ENCODE measurements at regions not wholly inside any gene's neighbourhood (a gene's known extent, or its start where the extent isn't known, plus 50 kb on each side); places are given as distances from the start of the nearest gene placed in this dataset.

DNA sequence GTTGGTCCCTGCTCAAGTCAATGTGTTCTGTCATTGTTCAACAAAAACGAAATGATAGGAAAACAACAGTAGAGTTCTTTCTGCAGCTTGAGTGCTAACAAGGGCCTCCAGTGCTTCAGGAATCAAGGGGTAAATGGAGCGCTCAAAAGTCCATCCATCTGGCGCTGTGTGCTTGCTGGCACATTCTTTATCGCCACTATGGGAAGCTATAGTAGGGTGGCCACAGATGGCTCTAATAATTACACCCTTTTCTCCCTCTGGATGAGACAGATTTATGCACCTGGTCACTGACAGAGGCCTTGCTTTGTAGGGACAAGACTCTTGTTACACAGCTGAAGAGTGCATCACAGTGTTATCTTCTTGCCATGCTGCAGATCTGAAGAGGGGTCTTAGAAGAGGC, 136.0 kb downstream of the GDAP2 start:
- TF ChIP-seq ZNF274 (IDR thresholded peaks at IDR 0.05; ENCODE audit: low read depth, low read length) (no peak), YY1 (IDR thresholded peaks at IDR 0.05; ENCODE audit: insufficient read depth, insufficient read length) (no peak), SUZ12 (IDR thresholded peaks at IDR 0.05; ENCODE audit: extremely low read depth, insufficient read depth, insufficient read length) (no peak)
